ENCODE measurements at regions not wholly inside any gene's neighbourhood (a gene's known extent, or its start where the extent isn't known, plus 50 kb on each side); places are given as distances from the start of the nearest gene placed in this dataset.

- 0 out of 2 replicates have a peak, but pooled peaks cover 4% of the 10 kb centered on the region for H3K9me3 ChIP-seq (ENCODE audit: control insufficient read depth, insufficient read depth, low read depth, low read length)
- no peaks in the 10 kb centered on the region for H3K36me3 ChIP-seq (ENCODE audit: control insufficient read depth, insufficient read depth, low read length)
- no peak overlapping the region for H3K27ac ChIP-seq (ENCODE audit: low read depth, low read length)
- H3K27me3 ChIP-seq (ENCODE audit: control insufficient read depth, insufficient read depth, low read length): no peaks in the 10 kb centered on the region
- no peak overlapping the region for H3K4me3 ChIP-seq (ENCODE audit: low read depth, low read length)
- H3K9ac ChIP-seq (ENCODE audit: low read length): no peak overlapping the region
- no peaks in the 10 kb centered on the region; the same call in none of the 2 replicates for H3K4me1 ChIP-seq (ENCODE audit: control insufficient read depth, insufficient read depth, low read length)
These were observed 201.7 kb upstream of the PREP start for GRCh38 chr6:105604587-105604884.

GRCh38 chr6:105603788-105604586 lies 201.1 kb upstream of the PREP start:
- H3K27ac ChIP-seq (ENCODE audit: low read depth, low read length): no peak overlapping the region
- no peak overlapping the region for H3K4me3 ChIP-seq (ENCODE audit: low read depth, low read length)
- H3K36me3 ChIP-seq (ENCODE audit: control insufficient read depth, insufficient read depth, low read length): no peaks in the 10 kb centered on the region
- no peaks in the 10 kb centered on the region; the same call in none of the 2 replicates for H3K4me1 ChIP-seq (ENCODE audit: control insufficient read depth, insufficient read depth, low read length)
- 0 out of 2 replicates have a peak, but pooled peaks cover 4% of the 10 kb centered on the region for H3K9me3 ChIP-seq (ENCODE audit: control insufficient read depth, insufficient read depth, low read depth, low read length)
- no peaks in the 10 kb centered on the region for H3K27me3 ChIP-seq (ENCODE audit: control insufficient read depth, insufficient read depth, low read length)
- H3K9ac ChIP-seq (ENCODE audit: low read length): no peak overlapping the region

DNA sequence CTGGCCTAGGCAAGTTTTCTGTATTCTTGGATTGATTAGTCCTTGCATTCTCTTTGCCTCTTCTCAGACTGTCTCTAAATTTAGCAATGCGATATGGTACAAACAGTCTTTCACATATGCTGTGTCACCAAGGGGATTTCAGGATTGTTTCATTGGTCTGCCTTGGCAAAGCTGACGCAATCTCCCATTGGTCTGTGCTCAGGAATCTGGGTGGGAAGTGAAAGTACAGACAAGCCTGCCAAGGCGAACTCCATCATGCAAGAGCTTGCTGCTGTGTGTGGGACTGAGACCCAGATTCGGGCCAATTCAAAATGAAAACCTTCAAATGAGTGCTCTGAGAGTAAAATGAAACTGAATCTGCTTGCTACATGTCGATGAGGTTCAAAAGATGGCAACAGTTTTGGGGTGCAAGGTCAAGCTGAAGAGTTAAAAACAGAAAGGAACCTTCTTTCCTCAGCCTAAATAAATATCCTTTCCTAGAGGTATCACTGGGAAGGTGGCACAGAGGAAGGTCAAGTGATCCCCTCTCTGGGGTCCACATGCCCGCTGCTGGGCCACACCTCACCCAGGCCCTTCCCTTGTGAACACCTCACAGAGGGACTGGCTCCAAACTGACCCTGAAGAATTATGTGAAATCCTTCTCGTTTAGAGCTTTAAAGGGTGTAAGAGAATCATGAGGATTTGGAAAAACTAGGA lies 198.8 kb upstream of the PREP start:
- H3K4me3 ChIP-seq (ENCODE audit: low read depth, low read length): no peak overlapping the region

GRCh38 chr6:105600336-105601260 lies 197.7 kb upstream of the PREP start:
- Histone ChIP-seq H3K9me3 (ENCODE audit: control insufficient read depth, insufficient read depth, low read depth, low read length) (0 out of 2 replicates have a peak, but pooled peaks cover 3% of the 10 kb centered on the region), H3K27me3 (ENCODE audit: control insufficient read depth, insufficient read depth, low read length) (no peaks in the 10 kb centered on the region), H3K27ac (ENCODE audit: low read depth, low read length) (no peak overlapping the region), H3K36me3 (ENCODE audit: control insufficient read depth, insufficient read depth, low read length) (no peaks in the 10 kb centered on the region), H3K9ac (ENCODE audit: low read length) (no peak overlapping the region), H3K4me1 (ENCODE audit: control insufficient read depth, insufficient read depth, low read length) (no peaks in the 10 kb centered on the region; the same call in 1 of the 2 replicates), H3K4me3 (ENCODE audit: low read depth, low read length) (no peak overlapping the region)

More for the DNA sequence above, 198.8 kb upstream of the PREP start:
- Histone ChIP-seq H3K27me3 (ENCODE audit: control insufficient read depth, insufficient read depth, low read length) (no peaks in the 10 kb centered on the region), H3K4me1 (ENCODE audit: control insufficient read depth, insufficient read depth, low read length) (no peaks in the 10 kb centered on the region; the same call in 1 of the 2 replicates), H3K36me3 (ENCODE audit: control insufficient read depth, insufficient read depth, low read length) (no peaks in the 10 kb centered on the region), H3K9me3 (ENCODE audit: control insufficient read depth, insufficient read depth, low read depth, low read length) (0 out of 2 replicates have a peak, but pooled peaks cover 6% of the 10 kb centered on the region), H3K9ac (ENCODE audit: low read length) (no peak overlapping the region), H3K27ac (ENCODE audit: low read depth, low read length) (no peak overlapping the region)

- Histone ChIP-seq H3K9ac (ENCODE audit: low read length) (no peak overlapping the region), H3K4me1 (ENCODE audit: control insufficient read depth, insufficient read depth, low read length) (peaks cover 11% of the 10 kb centered on the region), H3K36me3 (ENCODE audit: control insufficient read depth, insufficient read depth, low read length) (no peaks in the 10 kb centered on the region), H3K27me3 (ENCODE audit: control insufficient read depth, insufficient read depth, low read length) (no peaks in the 10 kb centered on the region), H3K4me3 (ENCODE audit: low read depth, low read length) (no peak overlapping the region), H3K9me3 (ENCODE audit: control insufficient read depth, insufficient read depth, low read depth, low read length) (0 out of 2 replicates have a peak, but pooled peaks cover 2% of the 10 kb centered on the region), H3K27ac (ENCODE audit: low read depth, low read length) (no peak overlapping the region)
These were observed 195.4 kb upstream of the PREP start for GRCh38 chr6:105598264-105598663.

- 0 out of 2 replicates have a peak, but pooled peaks cover 2% of the 10 kb centered on the region for H3K9me3 ChIP-seq (ENCODE audit: control insufficient read depth, insufficient read depth, low read depth, low read length)
- H3K4me1 ChIP-seq (ENCODE audit: control insufficient read depth, insufficient read depth, low read length): peaks cover 18% of the 10 kb centered on the region
- H3K27ac ChIP-seq (ENCODE audit: low read depth, low read length): no peak overlapping the region
- no peak overlapping the region for H3K4me3 ChIP-seq (ENCODE audit: low read depth, low read length)
- no peak overlapping the region for H3K9ac ChIP-seq (ENCODE audit: low read length)
- no peaks in the 10 kb centered on the region for H3K27me3 ChIP-seq (ENCODE audit: control insufficient read depth, insufficient read depth, low read length)
- no peaks in the 10 kb centered on the region for H3K36me3 ChIP-seq (ENCODE audit: control insufficient read depth, insufficient read depth, low read length)
These were observed 193.4 kb upstream of the PREP start for GRCh38 chr6:105596284-105596755.

- H3K4me1 ChIP-seq (ENCODE audit: control insufficient read depth, insufficient read depth, low read length): peaks cover 23% of the 10 kb centered on the region
- H3K36me3 ChIP-seq (ENCODE audit: control insufficient read depth, insufficient read depth, low read length): no peaks in the 10 kb centered on the region
- H3K9me3 ChIP-seq (ENCODE audit: control insufficient read depth, insufficient read depth, low read depth, low read length): 0 out of 2 replicates have a peak, but pooled peaks cover 2% of the 10 kb centered on the region
- no peak overlapping the region for H3K4me3 ChIP-seq (ENCODE audit: low read depth, low read length)
- no peak overlapping the region for H3K27ac ChIP-seq (ENCODE audit: low read depth, low read length)
- H3K27me3 ChIP-seq (ENCODE audit: control insufficient read depth, insufficient read depth, low read length): no peaks in the 10 kb centered on the region
- no peak overlapping the region for H3K9ac ChIP-seq (ENCODE audit: low read length)
These were observed 192.9 kb upstream of the PREP start for GRCh38 chr6:105595829-105596228.

- Histone ChIP-seq H3K4me1 (ENCODE audit: control insufficient read depth, insufficient read depth, low read length) (peaks cover 24% of the 10 kb centered on the region), H3K9me3 (ENCODE audit: control insufficient read depth, insufficient read depth, low read depth, low read length) (0 out of 2 replicates have a peak, but pooled peaks cover 2% of the 10 kb centered on the region), H3K27ac (ENCODE audit: low read depth, low read length) (no peak overlapping the region), H3K36me3 (ENCODE audit: control insufficient read depth, insufficient read depth, low read length) (no peaks in the 10 kb centered on the region), H3K9ac (ENCODE audit: low read length) (no peak overlapping the region), H3K4me3 (ENCODE audit: low read depth, low read length) (no peak overlapping the region), H3K27me3 (ENCODE audit: control insufficient read depth, insufficient read depth, low read length) (no peaks in the 10 kb centered on the region)
These were observed 191.9 kb upstream of the PREP start for GRCh38 chr6:105594821-105595220.

DNA sequence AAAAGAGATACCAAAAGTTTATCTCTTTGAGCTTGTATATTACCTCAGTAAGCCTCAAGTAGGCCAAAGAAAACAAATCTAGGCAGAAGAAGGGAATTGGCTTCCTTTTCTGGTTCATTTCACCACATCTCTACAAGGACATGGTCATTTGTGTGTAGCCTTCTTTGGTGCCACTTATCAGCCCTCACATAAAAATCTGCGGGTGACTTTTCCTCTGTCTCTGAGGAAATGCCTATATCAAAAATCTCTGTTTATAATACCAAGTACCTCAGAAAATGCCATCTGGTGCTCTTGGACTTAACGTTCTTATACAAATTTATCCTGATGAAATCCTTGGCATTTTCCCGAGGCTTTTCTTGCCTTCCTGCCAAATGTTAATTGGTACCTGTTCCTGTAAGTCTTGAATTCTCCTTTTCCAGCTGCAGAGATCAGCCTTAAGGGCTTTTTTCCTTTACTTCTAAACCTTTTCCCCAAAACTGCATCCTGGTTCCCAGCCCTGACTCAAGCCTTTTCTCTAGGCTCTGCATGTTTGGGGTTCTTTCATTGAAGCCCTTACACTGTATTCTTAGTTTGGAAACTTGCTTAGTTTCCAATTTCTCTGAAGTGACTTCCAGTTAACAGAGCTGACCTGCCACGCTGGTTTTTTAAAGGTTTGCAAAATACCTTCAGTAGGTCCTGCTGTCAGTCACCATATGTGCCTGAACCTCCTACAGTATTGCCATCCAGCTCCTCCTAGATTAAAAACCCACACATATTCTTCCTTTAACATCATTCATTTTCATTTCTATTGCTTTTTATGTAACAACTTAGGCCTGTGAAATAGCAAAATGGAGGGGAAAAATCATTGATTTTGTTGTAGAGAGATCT lies 191.2 kb upstream of the PREP start:
- Histone ChIP-seq H3K9me3 (ENCODE audit: control insufficient read depth, insufficient read depth, low read depth, low read length) (0 out of 2 replicates have a peak, but pooled peaks cover 2% of the 10 kb centered on the region), H3K4me1 (ENCODE audit: control insufficient read depth, insufficient read depth, low read length) (peaks cover 24% of the 10 kb centered on the region), H3K36me3 (ENCODE audit: control insufficient read depth, insufficient read depth, low read length) (no peaks in the 10 kb centered on the region), H3K4me3 (ENCODE audit: low read depth, low read length) (no peak overlapping the region), H3K27ac (ENCODE audit: low read depth, low read length) (no peak overlapping the region), H3K9ac (ENCODE audit: low read length) (no peak overlapping the region), H3K27me3 (ENCODE audit: control insufficient read depth, insufficient read depth, low read length) (no peaks in the 10 kb centered on the region)

Measured in HUES6 (cell line).